Liver (tissue), 8 donors: ENCODE measurements at regions not wholly inside any gene's neighbourhood (a gene's known extent, or its start where the extent isn't known, plus 50 kb on each side); places are given as distances from the start of the nearest gene placed in this dataset.

ENCODE experiments used
- DNase-seq: peaks from one replicate; pipeline ENCODE4 v3.0.0-alpha.2; 2017; ENCODE audit warnings: low spot score
- H3K27ac ChIP-seq, 2 donors: one replicate each; pipeline ENCODE4 v1.7.0; 2013; ENCODE audit warnings: inconsistent platforms in 2 of 2, low read length in 2 of 2, control low read depth in 1 of 2, low read depth in 1 of 2, mild to moderate bottlenecking in 1 of 2
- H3K27me3 ChIP-seq, 4 donors: one replicate each; pipeline versions ENCODE4 v1.6.1 to v1.7.0; 2013; ENCODE audit warnings: low read length in 3 of 4, inconsistent platforms in 1 of 4, mild to moderate bottlenecking in 1 of 4, moderate library complexity in 1 of 4; ENCODE audit not compliant: control insufficient read depth in 4 of 4, insufficient read depth in 4 of 4
- H3K36me3 ChIP-seq, 4 donors: one replicate each; pipeline versions ENCODE4 v1.6.1 to v1.7.0; 2013; ENCODE audit warnings: low read length in 3 of 4, mild to moderate bottlenecking in 3 of 4, low read depth in 1 of 4, moderate library complexity in 1 of 4; ENCODE audit not compliant: control insufficient read depth in 4 of 4, insufficient read depth in 3 of 4
- H3K4me1 ChIP-seq, 4 donors: one replicate each; pipeline versions ENCODE4 v1.6.1 to v1.7.0; 2013; ENCODE audit warnings: low read length in 3 of 4, mild to moderate bottlenecking in 3 of 4, moderate library complexity in 1 of 4; ENCODE audit not compliant: control insufficient read depth in 4 of 4, insufficient read depth in 4 of 4
- H3K4me3 ChIP-seq, 3 donors: one replicate each; pipeline versions ENCODE4 v1.6.1 to v1.7.0; 2013; ENCODE audit warnings: low read length in 3 of 3, control low read depth in 1 of 3, low read depth in 1 of 3, mild to moderate bottlenecking in 1 of 3
- H3K9ac ChIP-seq, 2 donors: one replicate each; pipeline ENCODE4 v1.7.0; 2013; ENCODE audit warnings: low read length in 2 of 2, mild to moderate bottlenecking in 2 of 2, moderate library complexity in 2 of 2, control low read depth in 1 of 2, low read depth in 1 of 2
- H3K9me3 ChIP-seq, 4 donors: one replicate each; pipeline versions ENCODE4 v1.6.1 to v1.7.0; 2013; ENCODE audit warnings: low read length in 3 of 4; ENCODE audit not compliant: control insufficient read depth in 4 of 4
- ATF3 ChIP-seq: IDR thresholded peaks from 2 replicates; pipeline ENCODE4 v1.6.1; 2016; ENCODE audit warnings: antibody characterized with exemption
- CTCF ChIP-seq: fragments of 150-350 bp; IDR thresholded peaks from 2 replicates; pipeline ENCODE4 v1.5.1; 2017; ENCODE audit warnings: improper control_type of control experiment, low read depth, low read length; ENCODE audit not compliant: missing input control
- FOXA1 ChIP-seq: IDR thresholded peaks from 2 replicates; pipeline ENCODE4 v1.6.1; 2016; ENCODE audit warnings: antibody characterized with exemption
- GABPA ChIP-seq, 2 donors: IDR thresholded peaks in 1 of 2; conservative IDR thresholded peaks in 1 of 2; 2 replicates each; pipeline ENCODE4 v1.6.1; 2016; ENCODE audit warnings: antibody characterized with exemption in 2 of 2, mild to moderate bottlenecking in 1 of 2, moderate library complexity in 1 of 2
- HNF4A ChIP-seq, 2 donors: conservative IDR thresholded peaks; 2 replicates each; pipeline ENCODE4 v1.6.1; 2016; ENCODE audit warnings: antibody characterized with exemption in 2 of 2, mild to moderate bottlenecking in 2 of 2
- MAX ChIP-seq: IDR thresholded peaks from 2 replicates; pipeline ENCODE4 v1.6.1; 2016; ENCODE audit warnings: antibody characterized with exemption
- NR2F2 ChIP-seq: IDR thresholded peaks from 2 replicates; pipeline ENCODE4 v1.6.1; 2016; ENCODE audit warnings: antibody characterized with exemption
- RAD21 ChIP-seq, 2 donors: IDR thresholded peaks; 2 replicates each; pipeline ENCODE4 v1.6.1; 2016; ENCODE audit warnings: antibody characterized with exemption in 2 of 2, mild to moderate bottlenecking in 2 of 2
- RXRA ChIP-seq, 2 donors: IDR thresholded peaks; 2 replicates each; pipeline ENCODE4 v1.6.1; 2017 to 2018; ENCODE audit warnings: antibody characterized with exemption in 2 of 2, mild to moderate bottlenecking in 1 of 2
- SP1 ChIP-seq: IDR thresholded peaks from 2 replicates; pipeline ENCODE4 v1.6.1; 2018; ENCODE audit warnings: antibody characterized with exemption, mild to moderate bottlenecking
- TAF1 ChIP-seq: conservative IDR thresholded peaks from 2 replicates; pipeline ENCODE4 v1.6.1; 2016; ENCODE audit warnings: antibody characterized with exemption, mild to moderate bottlenecking
- YY1 ChIP-seq: IDR thresholded peaks from 2 replicates; pipeline ENCODE4 v1.6.1; 2016; ENCODE audit warnings: antibody characterized with exemption, mild to moderate bottlenecking
- ZBTB33 ChIP-seq: IDR thresholded peaks from 2 replicates; pipeline ENCODE4 v1.6.1; 2016; ENCODE audit warnings: antibody characterized with exemption
- WGBS: extraction: QIAGEN DNeasy Blood & Tissue Kit; methylation state at CpG from one replicate; pipeline ENCODE4 v1.1.7; 2013; 5-methylcytosine and 5-hydroxymethylcytosine counted together
- donor health status: healthy.
- donor health status: healthy.
- donor health status: healthy.
- donor health status: healthy.
- donor health status: healthy.

- H3K27me3 ChIP-seq = peaks cover 0 to 3% (median 0%) of the 10 kb centered on the region in 4 donors
- no peak overlapping the region for H3K27ac ChIP-seq
- H3K36me3 ChIP-seq = no peaks in the 10 kb centered on the region
- peaks cover 0 to under 1% (median 0%) of the 10 kb centered on the region in 4 donors for H3K9me3 ChIP-seq
- H3K4me3 ChIP-seq = no peak overlapping the region
- no peaks in the 10 kb centered on the region for H3K4me1 ChIP-seq
- no peak for DNase-seq
- no peak overlapping the region for H3K9ac ChIP-seq
- TF ChIP-seq SP1 = no peak
- 60% methylated on average over 1 of the region's 1 CpG for WGBS
These were observed 1561.7 kb upstream of the SLC39A10 start for GRCh38 chr2:194095359-194095758.

- DNase-seq = no peak
These were observed 1566.6 kb upstream of the SLC39A10 start for GRCh38 chr2:194090251-194090905.

GRCh38 chr2:194087089-194087958, 1569.7 kb upstream of the SLC39A10 start:
- no peak for DNase-seq
- Histone ChIP-seq H3K27me3 (peaks cover 0 to 3% (median 0%) of the 10 kb centered on the region in 4 donors), H3K36me3 (no peaks in the 10 kb centered on the region), H3K9ac (no peak overlapping the region), H3K27ac (no peak overlapping the region), H3K4me3 (no peak overlapping the region), H3K9me3 (peaks cover 0 to 10% (median 3%) of the 10 kb centered on the region in 4 donors), H3K4me1 (no peaks in the 10 kb centered on the region)
- WGBS = 58% methylated on average over 2 of the region's 2 CpGs
- TF ChIP-seq HNF4A (conservative IDR thresholded peaks at IDR 0.05) = no peak
- no peak for TF ChIP-seq ATF3
- TF ChIP-seq RXRA (IDR thresholded peaks at IDR 0.05) = no peak
- TF ChIP-seq CTCF = no peak
- TF ChIP-seq GABPA (IDR thresholded peaks at IDR 0.05 in 1 of 2, conservative IDR thresholded peaks at IDR 0.05 in 1 of 2) = no peak

More at GRCh38 chr2:194090251-194090905, 1566.6 kb upstream of the SLC39A10 start:
- Histone ChIP-seq H3K9ac (no peak overlapping the region), H3K4me1 (no peaks in the 10 kb centered on the region), H3K27ac (no peak overlapping the region), H3K9me3 (peaks cover 0 to 3% (median 0%) of the 10 kb centered on the region in 4 donors), H3K36me3 (no peaks in the 10 kb centered on the region), H3K4me3 (no peak overlapping the region), H3K27me3 (peaks cover 0 to 3% (median 0%) of the 10 kb centered on the region in 4 donors)
- TF ChIP-seq TAF1 (no peak), YY1 (no peak), NR2F2 (no peak), RAD21 (IDR thresholded peaks at IDR 0.05) (no peak), MAX (no peak), ATF3 (no peak), ZBTB33 (no peak), HNF4A (conservative IDR thresholded peaks at IDR 0.05) (no peak), GABPA (IDR thresholded peaks at IDR 0.05 in 1 of 2, conservative IDR thresholded peaks at IDR 0.05 in 1 of 2) (no peak), RXRA (IDR thresholded peaks at IDR 0.05) (no peak), FOXA1 (no peak)
- 91% methylated on average over 32 of the region's 32 CpGs for WGBS
